ENCODE measurements at regions not wholly inside any gene's neighbourhood (a gene's known extent, or its start where the extent isn't known, plus 50 kb on each side); places are given as distances from the start of the nearest gene placed in this dataset.

GRCh38 chr2:94753466-94753998 lies 117.7 kb upstream of the TEKT4 start:
- DNase-seq: no peak
- Histone ChIP-seq H3K9me2 (no peaks in the 10 kb centered on the region), H4K20me1 (ENCODE audit: insufficient read depth) (no peaks in the 10 kb centered on the region), H3K9me3 (no peaks in the 10 kb centered on the region), H3K27me3 (ENCODE audit: insufficient read depth) (no peaks in the 10 kb centered on the region), H3K4me3 (ENCODE audit: low read depth in 2 of 2, low read length in 1 of 2) (no peak overlapping the region), H3F3A (replicated peaks; ENCODE audit: insufficient read depth) (no peaks in the 10 kb centered on the region), H3K9ac (no peak overlapping the region), H2AFZ (ENCODE audit: low read depth) (no peak overlapping the region), H3K27ac (ENCODE audit: low read depth in 2 of 2, low read length in 1 of 2) (no peak overlapping the region), H3K36me3 (replicated peaks in 1 of 2; ENCODE audit: control insufficient read depth in 1 of 2, insufficient read depth in 2 of 2, low read length in 1 of 2) (no peaks in the 10 kb centered on the region), H3K4me1 (ENCODE audit: control insufficient read depth in 1 of 2, insufficient read depth in 2 of 2, low read depth in 1 of 2, low read length in 1 of 2) (no peaks in the 10 kb centered on the region), H3K4me2 (no peak overlapping the region), H3K79me2 (ENCODE audit: insufficient read depth) (no peaks in the 10 kb centered on the region)
- ChIA-PET CTCF (interaction anchor here (0.8 kb wide), 1 partner anchor 15 kb away, joined by 4 read pairs; no protein-coding TSS in a partner anchor), POLR2A (no interaction called here)
- 21% methylated on average over 2 of the region's 2 CpGs for WGBS (ENCODE audit: low lambda C conversion rate)
- TF ChIP-seq IRF3 (IDR thresholded peaks at IDR 0.05; ENCODE audit: low read depth, low read length) (no peak), GATA2 (CRISPR knock-in tag; IDR thresholded peaks at IDR 0.05) (no peak), RCOR1 (IDR thresholded peaks at IDR 0.05; ENCODE audit: low read length) (no peak), YY1 (IDR thresholded peaks at IDR 0.05; ENCODE audit: low read depth) (no peak), RFX5 (IDR thresholded peaks at IDR 0.05; ENCODE audit: low read length) (no peak), TAF1 (IDR thresholded peaks at IDR 0.05; ENCODE audit: borderline replicate concordance, low read depth, low read length) (no peak), GABPA (IDR thresholded peaks at IDR 0.05; ENCODE audit: low read depth) (no peak), EZH2phosphoT487 (IDR thresholded peaks at IDR 0.05; ENCODE audit: borderline replicate concordance, low read depth) (no peak), RXRA (IDR thresholded peaks at IDR 0.05; ENCODE audit: borderline replicate concordance, low read depth) (no peak), CHD2 (IDR thresholded peaks at IDR 0.05; ENCODE audit: low read length, partially characterized antibody) (no peak), NFIC (IDR thresholded peaks at IDR 0.05; ENCODE audit: borderline replicate concordance) (no peak)

GRCh38 chr2:94758546-94758945 lies 112.7 kb upstream of the TEKT4 start:
- no peak for DNase-seq
- no peak overlapping the region for H3K9ac ChIP-seq
- WGBS (ENCODE audit: low lambda C conversion rate): 4% methylated on average over 5 of the region's 5 CpGs
- no peaks in the 10 kb centered on the region for H3K9me3 ChIP-seq
- no peak overlapping the region for H3K4me3 ChIP-seq (ENCODE audit: low read depth in 2 of 2, low read length in 1 of 2)
- H3K27ac ChIP-seq (ENCODE audit: low read depth in 2 of 2, low read length in 1 of 2): no peak overlapping the region
- no peaks in the 10 kb centered on the region for H3K9me2 ChIP-seq
- CTCF ChIA-PET: no interaction called here
- H3K4me2 ChIP-seq: no peak overlapping the region
- no peaks in the 10 kb centered on the region for H3K27me3 ChIP-seq (ENCODE audit: insufficient read depth)
- no peaks in the 10 kb centered on the region for H4K20me1 ChIP-seq (ENCODE audit: insufficient read depth)
- POLR2A ChIA-PET: no interaction called here
- H2AFZ ChIP-seq (ENCODE audit: low read depth): no peak overlapping the region
- H3K79me2 ChIP-seq (ENCODE audit: insufficient read depth): no peaks in the 10 kb centered on the region
- no peaks in the 10 kb centered on the region for H3K36me3 ChIP-seq (replicated peaks in 1 of 2; ENCODE audit: control insufficient read depth in 1 of 2, insufficient read depth in 2 of 2, low read length in 1 of 2)
- no peaks in the 10 kb centered on the region for H3K4me1 ChIP-seq (ENCODE audit: control insufficient read depth in 1 of 2, insufficient read depth in 2 of 2, low read depth in 1 of 2, low read length in 1 of 2)
- H3F3A ChIP-seq (replicated peaks; ENCODE audit: insufficient read depth): no peaks in the 10 kb centered on the region
- TF ChIP-seq USF1 (IDR thresholded peaks at IDR 0.05; ENCODE audit: borderline replicate concordance, low read depth): no peak
- TF ChIP-seq TCF12 (IDR thresholded peaks at IDR 0.05): no peak
- TF ChIP-seq FOSL2 (IDR thresholded peaks at IDR 0.05; ENCODE audit: borderline replicate concordance, low read depth): no peak
- no peak for TF ChIP-seq PBX3 (IDR thresholded peaks at IDR 0.05)
- no peak for TF ChIP-seq SIN3A (IDR thresholded peaks at IDR 0.05; ENCODE audit: borderline replicate concordance, low read depth, low read length)
- TF ChIP-seq TEAD4 (IDR thresholded peaks at IDR 0.05; ENCODE audit: borderline replicate concordance, insufficient read depth): no peak
- TF ChIP-seq RCOR1 (IDR thresholded peaks at IDR 0.05; ENCODE audit: low read length): no peak
- no peak for TF ChIP-seq ZBTB33 (IDR thresholded peaks at IDR 0.05; ENCODE audit: borderline replicate concordance, low read depth)
- no peak for TF ChIP-seq NFIC (IDR thresholded peaks at IDR 0.05; ENCODE audit: borderline replicate concordance)
- no peak for TF ChIP-seq GATA2 (CRISPR knock-in tag; IDR thresholded peaks at IDR 0.05)
- no peak for TF ChIP-seq USF2 (IDR thresholded peaks at IDR 0.05; ENCODE audit: borderline replicate concordance, low read depth, low read length)

Measured in SK-N-SH (cell line).